ENCODE measurements at regions not wholly inside any gene's neighbourhood (a gene's known extent, or its start where the extent isn't known, plus 50 kb on each side); places are given as distances from the start of the nearest gene placed in this dataset.

DNA sequence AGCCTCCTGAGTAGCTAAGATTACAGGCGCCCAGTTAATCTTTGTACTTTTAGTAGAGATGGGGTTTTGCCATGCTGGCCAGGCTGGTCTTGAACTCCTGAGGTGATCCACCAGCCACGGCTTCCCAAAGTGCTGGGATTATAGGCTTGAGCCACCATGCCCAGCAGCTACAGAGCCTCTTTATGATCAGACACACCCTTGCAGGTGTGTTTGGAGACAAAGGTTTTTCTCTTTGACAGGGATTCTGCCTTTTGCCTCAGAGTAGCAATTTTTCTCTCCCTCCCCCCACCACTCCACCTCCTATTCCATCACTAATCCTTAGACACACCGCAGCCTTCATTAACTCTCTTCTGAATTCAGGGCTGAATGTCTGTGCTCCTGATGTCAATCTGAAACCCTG, 152.2 kb upstream of the NFIA start:
- H3K27ac ChIP-seq (ENCODE audit: low read length) = peak overlapping the region; percentile 8
- no peaks in the 10 kb centered on the region for H3K36me3 ChIP-seq (ENCODE audit: control insufficient read depth, insufficient read depth, low read length)
- H3K4me3 ChIP-seq (ENCODE audit: low read length) = no peak overlapping the region
- H3K9me3 ChIP-seq (ENCODE audit: control insufficient read depth, low read depth, low read length) = no peaks in the 10 kb centered on the region
- no CpG with 5 or more reads among the region's 3 CpGs for WGBS (ENCODE audit: insufficient coverage, low lambda C conversion rate)
- no peaks in the 10 kb centered on the region for H3K27me3 ChIP-seq (ENCODE audit: control insufficient read depth, insufficient read depth, low read length)
- peak; percentile 35 to 69 for DNase-seq
- H3K4me1 ChIP-seq (ENCODE audit: control insufficient read depth, insufficient read depth, low read length) = peaks cover 17% of the 10 kb centered on the region

GRCh38 chr1:60924964-60925798, 157.2 kb upstream of the NFIA start:
- peaks cover 56% of the 10 kb centered on the region for H3K4me1 ChIP-seq (ENCODE audit: control insufficient read depth, insufficient read depth, low read length)
- H3K9me3 ChIP-seq (ENCODE audit: control insufficient read depth, low read depth, low read length) = no peaks in the 10 kb centered on the region
- peak in 1 of 2 donors; percentile 48 for DNase-seq
- H3K4me3 ChIP-seq (ENCODE audit: low read length) = no peak overlapping the region
- WGBS (ENCODE audit: insufficient coverage, low lambda C conversion rate) = 0% methylated on average over 2 of the region's 14 CpGs
- H3K27me3 ChIP-seq (ENCODE audit: control insufficient read depth, insufficient read depth, low read length) = no peaks in the 10 kb centered on the region
- no peaks in the 10 kb centered on the region for H3K36me3 ChIP-seq (ENCODE audit: control insufficient read depth, insufficient read depth, low read length)
- H3K27ac ChIP-seq (ENCODE audit: low read length) = no peak overlapping the region

DNA sequence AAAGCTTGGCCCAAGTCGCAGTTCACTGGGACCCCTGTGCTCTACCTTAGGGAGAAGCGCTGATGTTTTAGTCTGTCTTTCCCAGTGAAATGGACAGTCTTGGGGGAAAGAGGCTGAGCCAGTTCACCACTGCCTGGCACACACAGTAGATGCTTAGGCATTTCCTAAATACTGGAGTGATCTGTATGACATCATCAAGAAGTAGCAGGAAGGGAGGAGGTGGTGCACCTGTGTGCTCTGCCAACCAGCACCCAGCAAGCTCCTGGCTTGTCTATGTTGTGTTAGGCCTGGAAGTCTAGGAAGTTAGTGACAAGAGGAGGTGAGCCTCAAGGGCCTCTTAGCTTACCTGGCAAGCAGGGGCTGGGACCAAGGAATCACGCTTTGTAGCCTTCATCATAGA, 158.2 kb upstream of the NFIA start:
- WGBS (ENCODE audit: insufficient coverage, low lambda C conversion rate) = no CpG with 5 or more reads among the region's 3 CpGs
- Histone ChIP-seq H3K27ac (ENCODE audit: low read length) (peak overlapping the region; percentile 80), H3K9me3 (ENCODE audit: control insufficient read depth, low read depth, low read length) (no peaks in the 10 kb centered on the region), H3K36me3 (ENCODE audit: control insufficient read depth, insufficient read depth, low read length) (no peaks in the 10 kb centered on the region), H3K27me3 (ENCODE audit: control insufficient read depth, insufficient read depth, low read length) (no peaks in the 10 kb centered on the region), H3K4me3 (ENCODE audit: low read length) (no peak overlapping the region), H3K4me1 (ENCODE audit: control insufficient read depth, insufficient read depth, low read length) (peaks cover 49% of the 10 kb centered on the region)
- no peak for DNase-seq

- no peak overlapping the region for H3K4me3 ChIP-seq (ENCODE audit: low read length)
- H3K36me3 ChIP-seq (ENCODE audit: control insufficient read depth, insufficient read depth, low read length) = no peaks in the 10 kb centered on the region
- no peaks in the 10 kb centered on the region for H3K9me3 ChIP-seq (ENCODE audit: control insufficient read depth, low read depth, low read length)
- no peaks in the 10 kb centered on the region for H3K27me3 ChIP-seq (ENCODE audit: control insufficient read depth, insufficient read depth, low read length)
- DNase-seq = peak; percentile 65 to 85
- 0% methylated on average over 1 of the region's 5 CpGs for WGBS (ENCODE audit: insufficient coverage, low lambda C conversion rate)
- peaks cover 49% of the 10 kb centered on the region for H3K4me1 ChIP-seq (ENCODE audit: control insufficient read depth, insufficient read depth, low read length)
- H3K27ac ChIP-seq (ENCODE audit: low read length) = peak overlapping the region; percentile 80
These were observed 158.8 kb upstream of the NFIA start for GRCh38 chr1:60923389-60924087.

GRCh38 chr1:60922304-60922703, 160.1 kb upstream of the NFIA start:
- H3K27me3 ChIP-seq (ENCODE audit: control insufficient read depth, insufficient read depth, low read length) = no peaks in the 10 kb centered on the region
- DNase-seq = peak; percentile 69 to 87

DNA sequence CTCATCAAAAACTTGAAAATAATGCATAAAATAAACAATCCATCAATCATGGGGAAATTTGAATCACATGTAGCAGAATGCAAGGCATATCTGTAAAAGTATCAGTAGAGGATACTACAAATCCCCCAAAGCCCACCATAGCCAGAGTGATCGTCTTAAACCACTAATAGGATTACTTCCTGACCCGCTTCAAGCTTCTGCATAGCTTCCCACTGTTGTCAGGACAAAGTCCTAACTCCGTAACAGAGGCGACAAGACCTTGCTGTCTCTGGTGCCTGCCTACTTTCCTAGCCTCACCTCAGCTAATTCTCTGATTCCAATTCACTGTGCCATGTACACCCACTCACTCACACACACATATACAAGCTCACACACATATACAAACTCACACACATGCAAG, 161.2 kb upstream of the NFIA start:
- Histone ChIP-seq H3K36me3 (ENCODE audit: control insufficient read depth, insufficient read depth, low read length) (no peaks in the 10 kb centered on the region), H3K4me3 (ENCODE audit: low read length) (no peak overlapping the region), H3K27ac (ENCODE audit: low read length) (peak overlapping the region; percentile 80), H3K4me1 (ENCODE audit: control insufficient read depth, insufficient read depth, low read length) (peaks cover 49% of the 10 kb centered on the region), H3K9me3 (ENCODE audit: control insufficient read depth, low read depth, low read length) (no peaks in the 10 kb centered on the region), H3K27me3 (ENCODE audit: control insufficient read depth, insufficient read depth, low read length) (no peaks in the 10 kb centered on the region)
- no CpG with 5 or more reads among the region's 4 CpGs for WGBS (ENCODE audit: insufficient coverage, low lambda C conversion rate)
- peak in 1 of 2 donors; percentile 68 for DNase-seq

More at GRCh38 chr1:60922304-60922703, 160.1 kb upstream of the NFIA start:
- H3K4me1 ChIP-seq (ENCODE audit: control insufficient read depth, insufficient read depth, low read length) = peaks cover 49% of the 10 kb centered on the region
- no peaks in the 10 kb centered on the region for H3K9me3 ChIP-seq (ENCODE audit: control insufficient read depth, low read depth, low read length)
- no CpG with 5 or more reads among the region's 4 CpGs for WGBS (ENCODE audit: insufficient coverage, low lambda C conversion rate)
- H3K27ac ChIP-seq (ENCODE audit: low read length) = peak overlapping the region; percentile 80
- no peak overlapping the region for H3K4me3 ChIP-seq (ENCODE audit: low read length)
- no peaks in the 10 kb centered on the region for H3K36me3 ChIP-seq (ENCODE audit: control insufficient read depth, insufficient read depth, low read length)

DNA sequence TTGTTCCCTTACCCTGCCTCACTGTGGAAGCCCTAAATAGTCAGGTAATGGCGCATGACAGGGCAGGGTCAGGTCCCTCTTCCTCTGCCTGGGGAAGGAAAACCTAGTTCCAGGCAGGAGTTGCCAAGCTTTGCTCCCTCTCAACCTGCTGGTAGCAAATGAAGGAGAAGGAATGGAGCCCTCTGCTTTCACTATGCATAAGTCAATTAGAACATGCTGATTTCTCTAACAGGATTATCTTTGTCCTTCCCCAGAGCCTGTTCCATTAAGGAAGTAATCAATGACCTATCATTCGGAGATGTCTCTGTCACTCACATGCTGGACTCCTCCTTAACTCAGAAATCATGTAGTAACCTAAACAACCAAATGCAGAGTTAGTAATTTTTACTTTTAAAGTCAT, 161.8 kb upstream of the NFIA start:
- Histone ChIP-seq H3K9me3 (ENCODE audit: control insufficient read depth, low read depth, low read length) (no peaks in the 10 kb centered on the region), H3K27ac (ENCODE audit: low read length) (no peak overlapping the region), H3K36me3 (ENCODE audit: control insufficient read depth, insufficient read depth, low read length) (no peaks in the 10 kb centered on the region), H3K4me1 (ENCODE audit: control insufficient read depth, insufficient read depth, low read length) (peaks cover 46% of the 10 kb centered on the region), H3K4me3 (ENCODE audit: low read length) (no peak overlapping the region), H3K27me3 (ENCODE audit: control insufficient read depth, insufficient read depth, low read length) (no peaks in the 10 kb centered on the region)
- DNase-seq = no peak
- 60% methylated on average over 1 of the region's 2 CpGs for WGBS (ENCODE audit: insufficient coverage, low lambda C conversion rate)

GRCh38 chr1:60918867-60919266, 163.5 kb upstream of the NFIA start:
- Histone ChIP-seq H3K27me3 (ENCODE audit: control insufficient read depth, insufficient read depth, low read length) (no peaks in the 10 kb centered on the region), H3K4me3 (ENCODE audit: low read length) (no peak overlapping the region), H3K36me3 (ENCODE audit: control insufficient read depth, insufficient read depth, low read length) (no peaks in the 10 kb centered on the region), H3K27ac (ENCODE audit: low read length) (no peak overlapping the region), H3K4me1 (ENCODE audit: control insufficient read depth, insufficient read depth, low read length) (peaks cover 29% of the 10 kb centered on the region), H3K9me3 (ENCODE audit: control insufficient read depth, low read depth, low read length) (no peaks in the 10 kb centered on the region)
- no CpG with 5 or more reads among the region's 1 CpG for WGBS (ENCODE audit: insufficient coverage, low lambda C conversion rate)
- no peak for DNase-seq

DNA sequence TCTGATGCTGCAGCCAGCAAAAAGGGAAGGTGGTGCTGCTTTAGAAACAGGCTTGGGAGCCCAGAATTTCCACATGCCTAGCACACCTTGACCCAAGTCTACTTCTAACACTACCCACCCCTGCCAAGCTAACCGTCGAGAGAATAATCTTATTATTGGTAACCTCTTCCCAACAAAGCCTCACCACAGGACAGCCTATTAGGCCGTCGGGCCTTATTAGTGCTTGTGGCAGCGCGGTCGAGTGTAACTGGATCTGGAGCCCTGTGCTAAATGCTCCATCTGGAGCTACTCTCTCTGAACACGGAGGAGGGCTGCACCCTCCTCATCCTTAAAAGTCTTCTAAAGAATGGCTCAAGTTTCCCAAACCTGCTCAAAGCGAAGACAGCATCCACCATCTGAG, 165.5 kb upstream of the NFIA start:
- no peak for DNase-seq
- Histone ChIP-seq H3K27ac (ENCODE audit: low read length) (no peak overlapping the region), H3K4me1 (ENCODE audit: control insufficient read depth, insufficient read depth, low read length) (peaks cover 11% of the 10 kb centered on the region), H3K4me3 (ENCODE audit: low read length) (no peak overlapping the region), H3K27me3 (ENCODE audit: control insufficient read depth, insufficient read depth, low read length) (no peaks in the 10 kb centered on the region), H3K36me3 (ENCODE audit: control insufficient read depth, insufficient read depth, low read length) (no peaks in the 10 kb centered on the region), H3K9me3 (ENCODE audit: control insufficient read depth, low read depth, low read length) (no peaks in the 10 kb centered on the region)
- WGBS (ENCODE audit: insufficient coverage, low lambda C conversion rate) = no CpG with 5 or more reads among the region's 9 CpGs

DNA sequence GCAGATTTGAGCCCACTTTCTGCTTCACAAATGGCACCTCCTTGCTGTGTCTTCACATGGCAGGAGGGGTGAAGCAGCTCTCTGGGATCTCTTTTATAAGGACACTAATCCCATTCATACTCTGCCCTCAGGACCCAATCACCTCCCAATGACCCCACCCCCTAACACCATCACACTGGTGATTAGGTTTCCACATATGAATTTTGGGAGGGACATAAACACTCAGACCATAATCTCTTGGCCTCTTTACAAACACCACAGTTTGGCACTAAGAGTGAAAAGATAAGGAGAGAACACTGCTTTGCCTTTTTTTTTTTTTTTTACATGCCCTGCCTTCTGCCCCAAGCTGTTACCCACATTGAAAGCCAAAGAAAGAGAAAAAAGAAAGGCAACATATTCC, 166.2 kb upstream of the NFIA start:
- DNase-seq = no peak
- Histone ChIP-seq H3K27ac (ENCODE audit: low read length) (no peak overlapping the region), H3K27me3 (ENCODE audit: control insufficient read depth, insufficient read depth, low read length) (no peaks in the 10 kb centered on the region), H3K4me3 (ENCODE audit: low read length) (no peak overlapping the region), H3K9me3 (ENCODE audit: control insufficient read depth, low read depth, low read length) (no peaks in the 10 kb centered on the region), H3K36me3 (ENCODE audit: control insufficient read depth, insufficient read depth, low read length) (no peaks in the 10 kb centered on the region), H3K4me1 (ENCODE audit: control insufficient read depth, insufficient read depth, low read length) (peaks cover 4% of the 10 kb centered on the region)

Data from large intestine (tissue), 3 donors.